HCT116 (cell line): ENCODE measurements at regions not wholly inside any gene's neighbourhood (a gene's known extent, or its start where the extent isn't known, plus 50 kb on each side); places are given as distances from the start of the nearest gene placed in this dataset.

Experiments used
- ATF3 ChIP-seq: IDR thresholded peaks from 2 replicates; pipeline ENCODE4 v1.6.1; 2012
- CEBPB ChIP-seq: IDR thresholded peaks from 2 replicates; pipeline ENCODE4 v1.6.1; 2012; ENCODE audit warnings: low read depth
- CTCF ChIP-seq, 3 experiments: fragments of 200-600 bp in 1 of 3; sonication (generic) in 1 of 3; IDR thresholded peaks in 2 of 3; conservative IDR thresholded peaks in 1 of 3; 2 replicates each; pipeline ENCODE4 v1.5.1; 2012 to 2017; ENCODE audit warnings: low read depth in 2 of 3, low read length in 2 of 3, antibody characterized with exemption in 1 of 3, borderline replicate concordance in 1 of 3, control low read depth in 1 of 3, mild to moderate bottlenecking in 1 of 3, mixed read lengths in 1 of 3, mixed run types in 1 of 3, moderate library complexity in 1 of 3; ENCODE audit not compliant: insufficient read depth in 1 of 3
- EZH2 ChIP-seq: fragments of 200-600 bp; sonication (generic); IDR thresholded peaks from 2 replicates; pipeline ENCODE4 v1.6.1; 2017; ENCODE audit warnings: antibody characterized with exemption, mixed run types
- JUND ChIP-seq: IDR thresholded peaks from 2 replicates; pipeline ENCODE4 v1.6.1; 2012
- POLR2A ChIP-seq: IDR thresholded peaks from 2 replicates; pipeline ENCODE4 v1.7.0; 2011; ENCODE audit warnings: borderline replicate concordance; ENCODE audit not compliant: insufficient read depth, insufficient read length; ENCODE audit errors: extremely low read depth
- RAD21 ChIP-seq: IDR thresholded peaks from 2 replicates; pipeline ENCODE4 v1.6.1; 2012; ENCODE audit warnings: low read depth, mild to moderate bottlenecking
- SRF ChIP-seq: IDR thresholded peaks from 2 replicates; pipeline ENCODE4 v1.6.1; 2012; ENCODE audit warnings: low read depth
- ZBTB33 ChIP-seq: IDR thresholded peaks from 2 replicates; pipeline ENCODE4 v1.6.1; 2011; ENCODE audit warnings: mild to moderate bottlenecking, low read length, moderate library complexity; ENCODE audit not compliant: insufficient replicate concordance; ENCODE audit errors: extremely low read depth

- TF ChIP-seq JUND (no peak), CTCF (IDR thresholded peaks at IDR 0.05 in 2 of 3, conservative IDR thresholded peaks at IDR 0.05 in 1 of 3; ENCODE audit: borderline replicate concordance in 1 of 3, insufficient read depth in 1 of 3, low read depth in 2 of 3, low read length in 2 of 3) (no peak), POLR2A (no peak), CEBPB (no peak), SRF (no peak), EZH2 (no peak), ZBTB33 (no peak), ATF3 (no peak), RAD21 (no peak)
Measured at GRCh38 chr4:67162690-67163089, 382.6 kb downstream of the CENPC start.
